Fibroblast of the aortic adventitia (primary cell): ENCODE measurements at regions not wholly inside any gene's neighbourhood (a gene's known extent, or its start where the extent isn't known, plus 50 kb on each side); places are given as distances from the start of the nearest gene placed in this dataset.

Experiments
- DNase-seq: peaks from one replicate; pipeline ENCODE4 v3.0.0-alpha.2; 2010; ENCODE audit warnings: low read depth
- H3K4me3 ChIP-seq: 2 replicates; pipeline ENCODE4 v1.5.1; 2011; ENCODE audit warnings: low read depth, mild to moderate bottlenecking, control low read depth, low read length, moderate library complexity
- CTCF ChIP-seq: IDR thresholded peaks from 2 replicates; pipeline ENCODE4 v1.5.1; 2011; ENCODE audit warnings: mild to moderate bottlenecking, low read length, control low read depth, inconsistent platforms; ENCODE audit not compliant: insufficient read depth

- no peak for DNase-seq
- no peak overlapping the region for H3K4me3 ChIP-seq
- no peak for TF ChIP-seq CTCF
These were observed 504.0 kb upstream of the ARID1B start for GRCh38 chr6:156273065-156273711.

- no peak overlapping the region for H3K4me3 ChIP-seq
- TF ChIP-seq CTCF: no peak
- DNase-seq: no peak
These were observed 507.3 kb upstream of the ARID1B start for GRCh38 chr6:156269751-156270369.

- TF ChIP-seq CTCF: no peak
- no peak for DNase-seq
These were observed 508.3 kb upstream of the ARID1B start for GRCh38 chr6:156268849-156269248.

GRCh38 chr6:156262014-156262413 is 515.2 kb upstream of the ARID1B start:
- no peak for TF ChIP-seq CTCF
- no peak overlapping the region for H3K4me3 ChIP-seq
- no peak for DNase-seq

More at GRCh38 chr6:156268849-156269248, 508.3 kb upstream of the ARID1B start:
- H3K4me3 ChIP-seq: no peak overlapping the region

- no peak for DNase-seq
- H3K4me3 ChIP-seq: no peak overlapping the region
- TF ChIP-seq CTCF: no peak
These were observed 516.4 kb upstream of the ARID1B start for GRCh38 chr6:156260815-156261214.

GRCh38 chr6:156258981-156259380 is 518.2 kb upstream of the ARID1B start:
- DNase-seq: no peak
- no peak for TF ChIP-seq CTCF
- H3K4me3 ChIP-seq: no peak overlapping the region
